Endothelial cell (in vitro differentiated cells): ENCODE measurements at regions not wholly inside any gene's neighbourhood (a gene's known extent, or its start where the extent isn't known, plus 50 kb on each side); places are given as distances from the start of the nearest gene placed in this dataset.

Experiments
- DNase-seq: peaks from one replicate; pipeline ENCODE4 v3.0.0; 2021; ENCODE audit warnings: low spot score
- H3K27ac Mint-ChIP-seq: one replicate; pipeline ENCODE4 v1.8.0; 2021; ENCODE audit warnings: mixed read lengths, inconsistent platforms; ENCODE audit not compliant: unreplicated experiment
- H3K27me3 Mint-ChIP-seq: one replicate; pipeline ENCODE4 v1.8.0; 2021; ENCODE audit warnings: mild to moderate bottlenecking, moderate library complexity, mixed read lengths, inconsistent platforms; ENCODE audit not compliant: unreplicated experiment
- H3K36me3 Mint-ChIP-seq: one replicate; pipeline ENCODE4 v1.8.0; 2021; ENCODE audit warnings: mild to moderate bottlenecking, low read depth, mixed read lengths, inconsistent platforms; ENCODE audit not compliant: unreplicated experiment
- H3K4me1 Mint-ChIP-seq: one replicate; pipeline ENCODE4 v1.8.0; 2021; ENCODE audit warnings: mild to moderate bottlenecking, mixed read lengths, inconsistent platforms; ENCODE audit not compliant: unreplicated experiment
- H3K4me3 Mint-ChIP-seq: one replicate; pipeline ENCODE4 v1.8.0; 2021; ENCODE audit warnings: mild to moderate bottlenecking, mixed read lengths, inconsistent platforms; ENCODE audit not compliant: unreplicated experiment
- H3K9me3 Mint-ChIP-seq: one replicate; pipeline ENCODE4 v1.8.0; 2021; ENCODE audit warnings: mixed read lengths, inconsistent platforms; ENCODE audit not compliant: unreplicated experiment
- TF ChIP-seq, protein P1 (sequence below): fragments of 200-600 bp; sonication (generic); IDR thresholded peaks from one replicate; pipeline ENCODE4 v1.5.0; 2021; ENCODE audit warnings: antibody characterized with exemption; ENCODE audit not compliant: unreplicated experiment

DNA sequence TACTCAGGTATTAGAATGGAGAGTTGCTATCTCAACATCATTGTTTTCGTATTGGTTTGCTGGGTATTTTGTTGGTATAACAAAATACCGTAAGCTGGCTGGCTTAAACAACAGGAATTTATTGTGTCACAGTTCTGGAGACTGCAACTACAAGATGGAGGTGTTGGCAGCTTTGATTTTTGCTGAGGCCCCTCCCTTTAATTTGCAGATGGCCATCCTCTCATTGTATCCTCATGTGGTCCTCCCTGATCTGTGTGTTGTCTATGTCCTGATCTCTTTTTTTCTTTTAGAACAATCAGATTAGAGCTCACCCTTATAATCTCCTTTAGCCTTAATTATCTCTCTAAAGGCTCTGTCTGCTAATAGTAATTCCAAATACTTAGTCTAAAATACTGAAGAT lies 299.8 kb upstream of the GOLIM4 start:
- H3K36me3 Mint-ChIP-seq: no peaks in the 10 kb centered on the region
- TF ChIP-seq, protein P1, sequence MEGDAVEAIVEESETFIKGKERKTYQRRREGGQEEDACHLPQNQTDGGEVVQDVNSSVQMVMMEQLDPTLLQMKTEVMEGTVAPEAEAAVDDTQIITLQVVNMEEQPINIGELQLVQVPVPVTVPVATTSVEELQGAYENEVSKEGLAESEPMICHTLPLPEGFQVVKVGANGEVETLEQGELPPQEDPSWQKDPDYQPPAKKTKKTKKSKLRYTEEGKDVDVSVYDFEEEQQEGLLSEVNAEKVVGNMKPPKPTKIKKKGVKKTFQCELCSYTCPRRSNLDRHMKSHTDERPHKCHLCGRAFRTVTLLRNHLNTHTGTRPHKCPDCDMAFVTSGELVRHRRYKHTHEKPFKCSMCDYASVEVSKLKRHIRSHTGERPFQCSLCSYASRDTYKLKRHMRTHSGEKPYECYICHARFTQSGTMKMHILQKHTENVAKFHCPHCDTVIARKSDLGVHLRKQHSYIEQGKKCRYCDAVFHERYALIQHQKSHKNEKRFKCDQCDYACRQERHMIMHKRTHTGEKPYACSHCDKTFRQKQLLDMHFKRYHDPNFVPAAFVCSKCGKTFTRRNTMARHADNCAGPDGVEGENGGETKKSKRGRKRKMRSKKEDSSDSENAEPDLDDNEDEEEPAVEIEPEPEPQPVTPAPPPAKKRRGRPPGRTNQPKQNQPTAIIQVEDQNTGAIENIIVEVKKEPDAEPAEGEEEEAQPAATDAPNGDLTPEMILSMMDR: no peak
- DNase-seq: no peak
- no peaks in the 10 kb centered on the region for H3K4me1 Mint-ChIP-seq
- no peaks in the 10 kb centered on the region for H3K9me3 Mint-ChIP-seq
- no peaks in the 10 kb centered on the region for H3K27me3 Mint-ChIP-seq
- no peak overlapping the region for H3K4me3 Mint-ChIP-seq
- no peak overlapping the region for H3K27ac Mint-ChIP-seq

DNA sequence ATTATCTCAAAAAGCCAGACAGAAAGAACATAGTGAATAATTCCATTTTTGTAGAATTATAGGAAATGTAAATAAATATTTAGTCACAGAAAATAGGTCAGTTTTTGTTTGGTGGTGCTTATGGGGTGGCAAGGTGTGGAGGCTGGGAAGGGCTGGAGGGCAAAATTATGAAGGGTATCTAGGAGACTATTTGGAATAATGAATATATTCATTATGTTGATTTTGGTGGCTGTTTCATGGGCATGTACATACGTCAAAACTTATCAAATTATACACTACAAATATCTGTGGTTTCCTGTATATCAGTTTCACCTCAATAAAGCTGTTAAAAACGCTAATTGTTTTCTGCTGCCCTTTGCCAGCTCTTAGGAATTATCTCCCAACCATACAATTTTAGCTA lies 298.7 kb upstream of the GOLIM4 start:
- TF ChIP-seq, protein P1: no peak
- DNase-seq: no peak
- Mint-ChIP-seq H3K4me1 (no peaks in the 10 kb centered on the region), H3K27ac (no peak overlapping the region), H3K27me3 (no peaks in the 10 kb centered on the region), H3K4me3 (no peak overlapping the region), H3K9me3 (no peaks in the 10 kb centered on the region), H3K36me3 (no peaks in the 10 kb centered on the region)

DNA sequence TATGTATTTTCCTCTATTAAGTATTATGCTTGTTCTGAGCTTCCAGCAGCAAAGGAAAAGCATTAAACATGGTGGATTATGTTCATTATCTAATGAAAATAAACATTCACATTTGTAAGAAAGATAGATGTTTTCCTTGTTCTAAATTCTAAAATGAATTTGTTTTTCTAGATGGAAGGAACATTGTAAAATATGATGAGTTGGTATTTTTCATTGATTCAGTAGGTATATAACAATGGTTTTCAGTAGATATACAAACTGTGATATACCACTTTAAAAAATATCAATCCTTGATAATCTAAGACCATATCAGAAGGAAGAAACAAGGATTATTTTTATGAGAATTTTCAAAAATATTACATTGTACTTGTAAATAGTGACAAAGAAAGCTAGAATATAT lies 290.6 kb upstream of the GOLIM4 start:
- H3K27me3 Mint-ChIP-seq: peaks cover 7% of the 10 kb centered on the region
- H3K4me3 Mint-ChIP-seq: no peak overlapping the region
- H3K4me1 Mint-ChIP-seq: peaks cover 4% of the 10 kb centered on the region
- TF ChIP-seq, protein P1: no peak
- H3K27ac Mint-ChIP-seq: no peak overlapping the region
- H3K9me3 Mint-ChIP-seq: no peaks in the 10 kb centered on the region
- H3K36me3 Mint-ChIP-seq: no peaks in the 10 kb centered on the region
- no peak for DNase-seq

DNA sequence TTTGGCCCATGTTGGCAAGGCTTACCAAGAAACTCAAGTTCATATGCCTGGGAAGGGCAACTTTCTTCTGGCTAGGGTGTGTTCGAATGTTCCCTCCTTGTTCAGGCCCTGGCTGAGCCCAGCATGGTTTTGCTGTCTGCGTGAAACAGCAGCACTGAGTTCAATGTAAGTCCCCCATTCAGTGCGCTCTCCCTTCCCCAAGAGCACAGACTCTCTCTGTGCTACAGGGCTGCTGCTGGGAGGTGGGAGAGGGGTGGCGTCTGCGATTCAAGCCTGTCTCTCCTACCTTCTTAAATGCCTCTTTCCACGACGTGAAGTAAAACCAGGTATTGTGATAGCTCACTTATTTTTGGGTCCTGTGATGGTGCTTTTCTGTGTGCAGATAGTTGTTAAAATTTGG lies 289.3 kb upstream of the GOLIM4 start:
- no peak for DNase-seq
- Mint-ChIP-seq H3K36me3 (no peaks in the 10 kb centered on the region), H3K27ac (no peak overlapping the region), H3K4me1 (peaks cover 4% of the 10 kb centered on the region), H3K27me3 (peaks cover 7% of the 10 kb centered on the region), H3K4me3 (no peak overlapping the region), H3K9me3 (no peaks in the 10 kb centered on the region)
- TF ChIP-seq, protein P1: no peak

DNA sequence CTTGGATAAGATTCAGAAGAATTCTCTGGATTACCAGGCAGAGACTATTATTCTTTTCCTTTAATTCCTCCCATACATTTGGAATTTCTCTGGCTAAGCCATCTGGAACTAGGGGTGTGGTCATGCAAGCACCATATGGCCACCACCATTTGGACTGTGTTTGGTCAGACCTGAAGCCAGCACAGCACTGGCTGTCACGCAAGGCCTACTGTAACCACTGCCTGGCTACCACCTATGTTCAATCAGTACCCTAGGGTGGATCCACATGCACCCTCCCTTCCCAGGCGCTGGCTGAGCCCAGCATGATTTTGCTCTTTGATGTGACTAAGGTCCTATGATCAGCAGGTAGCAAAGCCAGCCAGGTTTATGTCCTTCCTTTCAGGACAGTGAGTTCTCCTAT lies 287.8 kb upstream of the GOLIM4 start:
- Mint-ChIP-seq H3K36me3 (no peaks in the 10 kb centered on the region), H3K27ac (no peak overlapping the region), H3K4me3 (no peak overlapping the region), H3K27me3 (peaks cover 4% of the 10 kb centered on the region), H3K4me1 (peaks cover 4% of the 10 kb centered on the region), H3K9me3 (no peaks in the 10 kb centered on the region)
- TF ChIP-seq, protein P1: no peak
- no peak for DNase-seq
